Keratinocyte (primary cell): ENCODE measurements at regions not wholly inside any gene's neighbourhood (a gene's known extent, or its start where the extent isn't known, plus 50 kb on each side); places are given as distances from the start of the nearest gene placed in this dataset.

Experiments used
- DNase-seq: peaks from one replicate; pipeline ENCODE4 v3.0.0-alpha.2; 2011; ENCODE audit warnings: low read depth, missing footprints, low spot score
- FAIRE-seq: peaks from 2 replicates; lab custom pipeline; 2011; peaks lifted over from hg19 to GRCh38; lab: Jason Lieb, UNC
- H2AFZ ChIP-seq: 2 replicates; pipeline ENCODE4 v1.6.0; 2012; ENCODE audit warnings: low read length, control low read depth, inconsistent platforms; ENCODE audit not compliant: control insufficient read depth
- H3K27ac ChIP-seq: 2 replicates; pipeline ENCODE4 v1.5.1; 2011; ENCODE audit warnings: low read length; ENCODE audit not compliant: control insufficient read depth, insufficient read depth
- H3K27me3 ChIP-seq: 3 replicates; pipeline ENCODE4 v1.6.0; 2011; ENCODE audit warnings: low read length; ENCODE audit not compliant: control insufficient read depth, insufficient read depth; ENCODE audit errors: extremely low read depth
- H3K36me3 ChIP-seq, 2 experiments: 2 replicates in 1 of 2; 3 replicates in 1 of 2; pipeline ENCODE4 v1.5.1; 2011; ENCODE audit warnings: low read length in 2 of 2, mild to moderate bottlenecking in 1 of 2; ENCODE audit not compliant: control insufficient read depth in 2 of 2, insufficient read depth in 2 of 2; ENCODE audit errors: extremely low read depth in 1 of 2
- H3K4me1 ChIP-seq: 3 replicates; pipeline ENCODE4 v1.5.1; 2011; ENCODE audit warnings: low read length; ENCODE audit not compliant: control insufficient read depth, insufficient read depth; ENCODE audit errors: extremely low read depth
- H3K4me2 ChIP-seq: 3 replicates; pipeline ENCODE4 v1.6.0; 2011; ENCODE audit warnings: low read depth, low read length; ENCODE audit not compliant: control insufficient read depth, insufficient read depth; ENCODE audit errors: extremely low read depth
- H3K4me3 ChIP-seq, 3 experiments: fragments of 200-600 bp in 1 of 3; sonication (generic) in 1 of 3; 2 replicates in 2 of 3; 3 replicates in 1 of 3; pipeline ENCODE4 v1.5.1; 2011 to 2016; ENCODE audit warnings: low read length in 3 of 3, mild to moderate bottlenecking in 3 of 3, control low read depth in 2 of 3, inconsistent platforms in 1 of 3, low read depth in 1 of 3, mixed read lengths in 1 of 3, mixed run types in 1 of 3, moderate library complexity in 1 of 3; ENCODE audit not compliant: control insufficient read depth in 2 of 3, insufficient read depth in 2 of 3; ENCODE audit errors: extremely low read depth in 1 of 3
- H3K79me2 ChIP-seq: 2 replicates; pipeline ENCODE4 v1.6.0; 2012; ENCODE audit warnings: low read length; ENCODE audit not compliant: control insufficient read depth, insufficient read depth
- H3K9ac ChIP-seq: 3 replicates; pipeline ENCODE4 v1.6.0; 2011; ENCODE audit warnings: low read length; ENCODE audit not compliant: control insufficient read depth, insufficient read depth; ENCODE audit errors: extremely low read depth
- H3K9me1 ChIP-seq: 3 replicates; pipeline ENCODE4 v1.6.0; 2011; ENCODE audit warnings: low read length; ENCODE audit not compliant: control insufficient read depth, insufficient read depth; ENCODE audit errors: extremely low read depth
- H3K9me3 ChIP-seq: 2 replicates; pipeline ENCODE4 v1.5.1; 2012; ENCODE audit warnings: low read depth, low read length; ENCODE audit not compliant: control insufficient read depth
- H4K20me1 ChIP-seq: 3 replicates; pipeline ENCODE4 v1.6.0; 2011; ENCODE audit warnings: low read length; ENCODE audit not compliant: control insufficient read depth, insufficient read depth; ENCODE audit errors: extremely low read depth
- EZH2 ChIP-seq: IDR thresholded peaks from one replicate; pipeline ENCODE4 v1.6.1; 2012; ENCODE audit warnings: inconsistent platforms, mild to moderate bottlenecking, low read length, moderate library complexity
- dilution Hi-C: fragments of 300-500 bp; cut with MboI; formaldehyde crosslinking; loops from one replicate; pipeline ENCODE4 v1.7.0; 2020; ENCODE audit warnings: low sequenced_read_pairs; ENCODE audit not compliant: extremely low pct_ligation_motif_present
- TF ChIP-seq, protein P1 (sequence below), 3 experiments: IDR thresholded peaks in 1 of 3; conservative IDR thresholded peaks in 1 of 3; optimal IDR thresholded peaks in 1 of 3; 2 replicates in 2 of 3; 3 replicates in 1 of 3; pipeline versions ENCODE3 to v1.5.1; 2011; ENCODE audit warnings: low read length in 3 of 3, mild to moderate bottlenecking in 3 of 3, moderate library complexity in 2 of 3, control low read depth in 1 of 3, inconsistent platforms in 1 of 3; ENCODE audit not compliant: insufficient read depth in 2 of 3; ENCODE audit errors: extremely low read depth in 1 of 3

DNA sequence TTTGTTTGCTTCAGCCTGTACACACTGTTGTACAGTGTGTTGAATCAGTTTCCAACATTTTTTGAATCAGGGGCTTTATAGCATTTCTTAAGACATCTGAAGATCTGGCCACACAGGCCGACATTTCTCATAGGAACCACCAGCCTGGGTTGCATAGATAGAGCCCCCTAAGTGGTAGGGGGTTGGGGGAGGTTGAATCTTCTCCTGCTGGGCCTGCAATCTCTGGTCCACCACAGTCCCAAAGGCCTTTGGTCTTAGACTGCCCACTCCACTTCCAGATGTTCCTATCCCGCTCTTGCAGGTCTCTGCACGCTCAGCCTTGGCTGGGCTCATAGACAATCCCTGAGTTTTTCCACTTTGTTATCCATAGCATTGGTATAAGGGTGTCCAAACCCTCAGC lies 75.4 kb upstream of the HABP2 start:
- no peak overlapping the region for H3K4me2 ChIP-seq
- peaks cover 3% of the 10 kb centered on the region for H3K9me3 ChIP-seq
- dilution Hi-C loops: no loop called here
- no peak overlapping the region for H3K9ac ChIP-seq
- FAIRE-seq (no peak), DNase-seq (no peak)
- no peaks in the 10 kb centered on the region for H3K27me3 ChIP-seq
- no peaks in the 10 kb centered on the region for H3K79me2 ChIP-seq
- H3K4me3 ChIP-seq: no peak overlapping the region
- H3K36me3 ChIP-seq: no peaks in the 10 kb centered on the region
- H3K4me1 ChIP-seq: no peaks in the 10 kb centered on the region
- H2AFZ ChIP-seq: no peak overlapping the region
- no peaks in the 10 kb centered on the region for H3K9me1 ChIP-seq
- no peak overlapping the region for H3K27ac ChIP-seq
- TF ChIP-seq, protein P1, sequence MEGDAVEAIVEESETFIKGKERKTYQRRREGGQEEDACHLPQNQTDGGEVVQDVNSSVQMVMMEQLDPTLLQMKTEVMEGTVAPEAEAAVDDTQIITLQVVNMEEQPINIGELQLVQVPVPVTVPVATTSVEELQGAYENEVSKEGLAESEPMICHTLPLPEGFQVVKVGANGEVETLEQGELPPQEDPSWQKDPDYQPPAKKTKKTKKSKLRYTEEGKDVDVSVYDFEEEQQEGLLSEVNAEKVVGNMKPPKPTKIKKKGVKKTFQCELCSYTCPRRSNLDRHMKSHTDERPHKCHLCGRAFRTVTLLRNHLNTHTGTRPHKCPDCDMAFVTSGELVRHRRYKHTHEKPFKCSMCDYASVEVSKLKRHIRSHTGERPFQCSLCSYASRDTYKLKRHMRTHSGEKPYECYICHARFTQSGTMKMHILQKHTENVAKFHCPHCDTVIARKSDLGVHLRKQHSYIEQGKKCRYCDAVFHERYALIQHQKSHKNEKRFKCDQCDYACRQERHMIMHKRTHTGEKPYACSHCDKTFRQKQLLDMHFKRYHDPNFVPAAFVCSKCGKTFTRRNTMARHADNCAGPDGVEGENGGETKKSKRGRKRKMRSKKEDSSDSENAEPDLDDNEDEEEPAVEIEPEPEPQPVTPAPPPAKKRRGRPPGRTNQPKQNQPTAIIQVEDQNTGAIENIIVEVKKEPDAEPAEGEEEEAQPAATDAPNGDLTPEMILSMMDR (optimal IDR thresholded peaks at IDR 0.05 in 1 of 3, IDR thresholded peaks at IDR 0.05 in 1 of 3, conservative IDR thresholded peaks at IDR 0.05 in 1 of 3; ENCODE audit: extremely low read depth in 1 of 3, insufficient read depth in 2 of 3, low read length in 3 of 3): no peak
- TF ChIP-seq EZH2: no peak
- no peaks in the 10 kb centered on the region for H4K20me1 ChIP-seq

DNA sequence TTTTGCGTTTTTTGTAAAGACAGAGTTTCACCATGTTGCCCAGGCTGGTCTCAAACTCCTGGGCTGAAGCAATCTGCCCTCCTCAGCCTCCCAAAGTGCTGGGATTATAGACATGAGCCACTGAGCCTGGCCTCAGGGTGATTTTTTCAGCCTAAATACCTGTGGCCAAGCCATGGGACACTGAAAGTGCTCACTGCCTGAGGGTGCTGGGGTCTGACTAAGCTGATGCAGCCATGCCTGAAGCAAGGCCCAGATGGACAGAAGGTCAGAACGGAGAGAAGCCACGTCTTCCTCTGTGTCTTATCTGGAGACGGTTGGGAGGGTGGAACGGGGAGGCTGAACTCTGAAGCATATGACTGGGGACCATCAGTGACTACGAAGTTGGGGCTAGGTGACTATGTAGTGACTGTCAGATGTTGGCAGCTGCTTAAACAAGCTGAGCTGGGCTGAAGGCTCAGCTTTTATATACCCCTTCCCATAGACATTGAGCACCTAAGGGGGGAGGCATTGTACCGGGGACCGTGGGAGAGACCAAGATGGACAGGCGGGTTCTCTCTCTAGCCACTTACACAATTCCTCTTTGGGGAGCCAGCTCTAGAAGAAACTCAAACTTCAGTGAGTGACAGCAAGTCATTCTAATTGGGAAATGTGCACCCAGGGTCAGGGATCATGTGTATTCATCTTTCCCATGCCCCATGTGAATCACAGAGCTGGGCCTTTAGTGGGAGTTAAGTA lies 73.3 kb upstream of the HABP2 start:
- no peak for TF ChIP-seq EZH2
- TF ChIP-seq, protein P1 (optimal IDR thresholded peaks at IDR 0.05 in 1 of 3, IDR thresholded peaks at IDR 0.05 in 1 of 3, conservative IDR thresholded peaks at IDR 0.05 in 1 of 3; ENCODE audit: extremely low read depth in 1 of 3, insufficient read depth in 2 of 3, low read length in 3 of 3): no peak
- Histone ChIP-seq H3K9me1 (no peaks in the 10 kb centered on the region), H3K9ac (no peak overlapping the region), H3K4me1 (no peaks in the 10 kb centered on the region), H3K36me3 (no peaks in the 10 kb centered on the region), H3K4me2 (no peak overlapping the region), H3K79me2 (no peaks in the 10 kb centered on the region), H3K27me3 (no peaks in the 10 kb centered on the region), H3K4me3 (no peak overlapping the region), H4K20me1 (no peaks in the 10 kb centered on the region), H2AFZ (no peak overlapping the region), H3K9me3 (peaks cover 3% of the 10 kb centered on the region), H3K27ac (no peak overlapping the region)
- dilution Hi-C loops: no loop called here
- no peak for FAIRE-seq
- no peak for DNase-seq
